ENCODE measurements at regions not wholly inside any gene's neighbourhood (a gene's known extent, or its start where the extent isn't known, plus 50 kb on each side); places are given as distances from the start of the nearest gene placed in this dataset.

DNA sequence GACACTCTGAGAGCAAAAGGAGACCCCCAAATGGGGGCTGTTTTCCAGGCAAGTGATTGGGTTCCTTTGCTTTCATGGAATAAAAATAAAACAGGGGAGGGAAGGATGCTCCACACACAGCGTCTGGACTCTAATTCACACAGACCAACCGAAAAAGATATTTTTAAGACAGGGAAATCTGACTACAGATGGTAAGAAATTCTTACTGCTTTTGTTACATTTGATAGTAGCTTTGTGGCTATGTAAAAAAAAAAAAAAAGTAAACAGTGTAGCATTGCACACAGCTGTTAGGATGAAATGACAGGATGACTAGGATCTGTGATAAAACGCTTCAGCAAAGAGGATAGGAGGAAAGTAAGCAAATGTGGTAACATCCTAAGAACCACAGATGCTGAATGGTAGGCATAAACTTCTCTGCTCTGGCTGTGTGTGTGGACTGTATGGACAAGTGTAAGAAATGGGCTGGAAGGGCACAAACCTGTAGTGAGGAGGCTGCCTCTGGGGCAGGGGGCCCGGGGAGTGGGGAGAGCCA lies 207.6 kb downstream of the ANAPC1 start:
- no peak for DNase-seq

DNA sequence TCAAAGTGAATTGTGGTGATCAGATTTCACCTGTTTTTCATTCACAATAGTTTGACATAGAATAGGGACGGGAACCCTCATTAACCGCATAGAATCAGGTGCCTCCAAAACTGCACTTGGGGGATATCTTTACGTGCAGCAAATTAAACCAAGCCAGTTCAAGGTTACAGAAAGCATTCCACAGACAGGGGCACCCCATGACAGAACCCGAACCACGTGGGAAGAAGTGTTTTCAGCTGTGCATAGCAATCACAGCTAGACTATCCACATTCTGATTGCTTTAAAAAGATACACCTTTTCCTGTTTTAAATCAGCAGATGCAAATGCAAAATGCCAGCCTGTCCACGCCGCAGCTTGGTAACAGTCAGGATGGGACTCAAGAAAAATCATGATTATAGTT lies 205.8 kb downstream of the ANAPC1 start:
- no peak for DNase-seq

GRCh38 chr2:111678651-111679050 lies 205.3 kb downstream of the ANAPC1 start:
- DNase-seq: no peak

GRCh38 chr2:111679202-111679601 lies 204.8 kb downstream of the ANAPC1 start:
- no peak for DNase-seq

- no peak for DNase-seq
Measured at GRCh38 chr2:111684611-111685010, 199.4 kb downstream of the ANAPC1 start.

- DNase-seq: peak; percentile 51
Measured at GRCh38 chr2:111685342-111685741, 198.7 kb downstream of the ANAPC1 start.

DNA sequence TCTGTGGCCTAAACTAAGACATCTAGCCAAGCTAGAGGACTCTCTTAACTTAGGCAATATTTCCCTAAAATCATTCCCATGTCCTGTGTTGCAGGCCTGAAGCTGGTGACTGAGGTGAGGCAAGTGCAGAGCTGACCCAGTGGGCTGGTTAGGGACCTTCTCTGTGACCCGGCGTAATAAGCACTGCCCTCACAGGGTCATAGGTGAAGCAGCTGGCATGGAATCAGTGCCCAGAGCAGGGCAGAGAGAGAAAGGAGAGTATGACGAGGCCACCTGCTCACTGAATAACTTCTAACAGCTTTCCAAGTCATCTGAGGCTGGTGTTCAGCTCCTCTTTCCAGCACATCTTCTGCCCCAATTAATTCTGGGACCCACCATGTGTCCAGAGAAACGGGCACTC lies 197.0 kb downstream of the ANAPC1 start:
- no peak for DNase-seq

DNA sequence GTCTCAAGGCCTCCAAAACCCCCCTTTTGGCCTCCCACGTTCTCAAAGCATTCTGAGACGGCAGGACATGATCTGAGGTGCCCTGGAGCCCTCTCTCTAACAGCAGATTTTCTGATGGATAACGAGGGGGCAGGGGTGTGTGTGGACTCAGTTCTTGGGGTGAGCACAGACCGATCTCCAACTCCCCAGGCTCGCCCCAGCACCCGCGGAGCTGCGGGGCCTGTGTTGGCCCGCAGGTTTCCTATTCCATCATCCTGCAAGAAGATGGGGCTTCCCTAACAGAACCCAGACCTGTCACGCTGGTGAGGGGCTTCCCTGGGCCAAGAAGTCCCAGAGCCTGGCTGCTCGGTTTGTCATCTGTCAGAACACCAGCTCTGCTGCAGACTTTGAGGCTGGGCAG lies 196.1 kb downstream of the ANAPC1 start:
- DNase-seq: no peak

DNA sequence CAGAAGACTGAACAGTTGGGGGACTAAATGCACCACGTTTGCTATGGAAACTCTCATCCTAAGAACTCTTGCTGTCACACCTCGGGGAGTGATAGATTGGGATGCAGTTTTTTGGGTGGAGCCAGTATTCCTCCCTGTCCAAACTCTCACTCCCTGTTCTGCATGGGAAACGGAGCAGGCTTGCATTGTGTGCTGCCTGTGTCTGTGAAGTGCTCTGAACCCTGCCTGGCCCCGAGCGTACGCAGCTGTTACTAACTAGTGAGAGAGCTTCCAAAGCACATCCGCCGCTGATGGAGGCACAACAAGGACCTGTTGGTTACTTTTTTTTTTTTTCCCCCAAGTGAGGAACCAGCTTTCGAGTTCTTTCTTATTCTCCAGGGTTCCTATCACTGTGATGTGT lies 195.5 kb downstream of the ANAPC1 start:
- no peak for DNase-seq

DNA sequence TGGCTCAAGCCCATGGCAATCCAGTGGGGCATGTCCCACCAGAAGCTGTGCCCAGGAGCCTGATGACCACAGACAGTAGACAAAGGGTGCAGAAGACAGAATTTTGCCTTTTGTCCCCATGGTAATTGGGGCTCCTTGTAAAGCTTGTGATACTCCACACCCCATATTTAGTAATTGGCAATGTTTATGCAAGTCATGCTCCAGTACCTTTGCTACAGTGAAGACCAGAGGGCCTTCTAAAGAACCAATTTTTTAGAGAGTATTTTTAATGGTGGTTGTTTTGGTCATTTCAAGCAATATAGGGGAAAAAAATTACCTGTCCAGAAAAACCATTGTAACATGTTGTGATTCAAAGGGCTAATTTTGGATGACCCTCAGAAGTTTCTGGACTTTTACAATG lies 194.8 kb downstream of the ANAPC1 start:
- DNase-seq: no peak

DNA sequence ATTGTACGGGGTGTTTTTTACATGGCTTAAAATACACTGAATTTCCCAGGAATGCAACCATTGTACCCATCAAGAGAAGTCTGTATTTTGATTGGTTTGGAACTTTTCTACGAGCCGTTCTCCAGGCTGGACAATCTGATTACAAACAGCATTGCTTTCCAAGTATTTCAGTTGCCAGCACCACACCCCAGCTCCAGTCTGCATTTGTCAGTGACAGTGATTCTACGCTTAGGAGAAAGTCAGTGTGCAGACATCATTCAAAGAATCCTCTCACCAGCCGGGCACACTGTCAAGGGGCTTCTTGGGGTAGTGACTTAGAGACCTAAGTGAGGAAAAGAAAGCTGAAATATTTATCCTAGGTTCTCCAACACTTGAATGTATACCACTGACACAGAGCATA lies 194.1 kb downstream of the ANAPC1 start:
- no peak for DNase-seq

DNA sequence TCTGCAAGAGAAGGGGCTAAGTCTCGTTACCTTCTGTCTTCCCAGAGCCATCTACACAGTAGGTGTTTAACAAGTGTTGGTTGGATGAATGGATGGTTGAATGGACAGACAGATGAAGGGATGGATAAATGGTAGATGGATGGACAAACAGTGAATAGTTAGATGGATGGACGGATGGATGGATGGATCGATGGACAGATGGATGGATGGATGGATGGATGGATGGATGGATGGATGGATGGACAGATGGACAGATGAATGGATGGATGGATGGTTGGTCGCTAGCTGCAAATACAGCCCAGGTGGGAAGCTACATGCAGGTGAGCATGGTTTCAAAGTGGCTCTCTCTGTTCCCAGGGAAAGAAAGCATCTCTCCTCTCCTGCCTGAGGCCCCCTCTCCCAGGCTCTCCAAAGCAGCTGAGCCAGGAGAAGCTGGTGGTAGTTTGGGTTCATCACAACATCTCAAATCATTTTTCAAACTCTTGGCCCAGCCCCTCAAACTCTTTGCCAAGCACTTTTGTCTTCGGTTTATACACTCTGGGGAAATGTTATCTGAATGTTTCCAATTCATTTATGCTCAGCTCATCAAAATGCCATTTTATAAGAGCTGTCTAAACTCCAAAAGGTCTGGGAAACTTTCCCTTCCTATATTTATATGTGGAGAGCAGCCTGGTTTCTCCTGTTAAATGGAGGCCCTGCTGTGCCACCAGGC lies 192.7 kb downstream of the ANAPC1 start:
- no peak for DNase-seq

- DNase-seq: no peak
Measured at GRCh38 chr2:111692311-111692710, 191.7 kb downstream of the ANAPC1 start.

DNA sequence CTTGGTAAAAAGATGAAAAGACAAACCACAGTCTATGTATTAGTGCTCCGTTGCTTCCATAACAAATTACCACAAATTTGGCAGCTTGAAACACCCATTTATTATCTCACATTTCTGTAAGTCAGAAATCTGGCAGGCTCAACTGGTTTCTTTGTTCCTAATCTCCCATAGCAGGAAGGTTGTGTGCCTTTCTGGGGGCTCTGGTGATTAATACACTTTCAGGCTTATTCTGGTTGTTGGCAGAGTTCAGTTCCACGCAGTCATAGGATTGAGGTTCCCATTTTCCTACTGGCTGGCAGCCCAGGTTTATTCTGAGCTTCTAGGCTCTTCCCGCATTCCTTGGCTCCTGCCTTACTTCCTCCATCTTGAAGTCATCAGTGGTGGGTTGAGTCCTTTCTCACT lies 189.3 kb downstream of the ANAPC1 start:
- DNase-seq: no peak

DNA sequence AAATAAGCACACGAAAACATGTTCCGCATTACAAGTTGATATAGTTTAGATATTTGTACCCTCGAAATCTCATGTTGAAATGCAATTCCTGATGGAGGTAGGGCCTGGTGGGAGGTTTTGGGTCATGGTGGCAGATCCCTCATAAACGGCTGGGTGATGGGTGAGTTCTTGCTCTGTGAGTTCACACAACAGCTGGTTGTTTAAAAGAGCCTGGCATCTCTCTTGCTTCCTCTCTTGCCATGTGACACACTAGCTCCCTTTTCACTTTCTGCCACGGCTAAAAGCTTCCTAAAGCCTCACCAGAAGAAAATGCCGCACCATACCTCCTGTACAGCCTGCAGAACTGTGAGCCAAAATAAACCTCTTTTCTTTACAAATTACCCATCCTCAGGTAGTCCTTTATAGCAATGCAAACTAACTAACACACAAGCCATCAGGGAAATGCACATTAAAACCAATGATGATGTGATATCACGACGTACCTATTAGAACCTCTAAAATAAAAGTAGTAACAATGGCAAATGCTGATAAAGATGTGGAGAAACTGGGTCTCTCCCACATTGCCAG lies 188.5 kb downstream of the ANAPC1 start:
- DNase-seq: no peak

GRCh38 chr2:111696226-111696625 lies 187.8 kb downstream of the ANAPC1 start:
- no peak for DNase-seq

GRCh38 chr2:111697560-111697959 lies 186.4 kb downstream of the ANAPC1 start:
- no peak for DNase-seq

DNA sequence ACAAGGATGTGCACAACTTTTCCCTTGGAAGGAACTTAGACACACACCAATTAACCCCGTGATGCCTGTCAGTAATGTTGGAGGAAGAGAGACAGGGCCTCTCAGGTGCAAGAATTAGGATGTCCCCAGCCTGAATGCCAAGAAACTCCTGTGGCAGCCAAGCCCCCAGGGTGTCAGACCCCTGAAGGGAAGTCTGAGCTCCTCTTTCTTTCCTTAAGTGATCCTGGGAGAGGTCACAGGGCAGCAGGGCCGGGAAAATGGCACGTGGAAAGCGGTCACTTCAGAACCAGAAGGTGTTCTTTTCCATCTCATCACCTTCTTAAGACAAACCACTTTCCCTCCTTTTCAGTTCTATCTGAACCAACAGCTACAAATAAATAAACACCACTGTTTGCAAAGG lies 185.9 kb downstream of the ANAPC1 start:
- DNase-seq: no peak

DNA sequence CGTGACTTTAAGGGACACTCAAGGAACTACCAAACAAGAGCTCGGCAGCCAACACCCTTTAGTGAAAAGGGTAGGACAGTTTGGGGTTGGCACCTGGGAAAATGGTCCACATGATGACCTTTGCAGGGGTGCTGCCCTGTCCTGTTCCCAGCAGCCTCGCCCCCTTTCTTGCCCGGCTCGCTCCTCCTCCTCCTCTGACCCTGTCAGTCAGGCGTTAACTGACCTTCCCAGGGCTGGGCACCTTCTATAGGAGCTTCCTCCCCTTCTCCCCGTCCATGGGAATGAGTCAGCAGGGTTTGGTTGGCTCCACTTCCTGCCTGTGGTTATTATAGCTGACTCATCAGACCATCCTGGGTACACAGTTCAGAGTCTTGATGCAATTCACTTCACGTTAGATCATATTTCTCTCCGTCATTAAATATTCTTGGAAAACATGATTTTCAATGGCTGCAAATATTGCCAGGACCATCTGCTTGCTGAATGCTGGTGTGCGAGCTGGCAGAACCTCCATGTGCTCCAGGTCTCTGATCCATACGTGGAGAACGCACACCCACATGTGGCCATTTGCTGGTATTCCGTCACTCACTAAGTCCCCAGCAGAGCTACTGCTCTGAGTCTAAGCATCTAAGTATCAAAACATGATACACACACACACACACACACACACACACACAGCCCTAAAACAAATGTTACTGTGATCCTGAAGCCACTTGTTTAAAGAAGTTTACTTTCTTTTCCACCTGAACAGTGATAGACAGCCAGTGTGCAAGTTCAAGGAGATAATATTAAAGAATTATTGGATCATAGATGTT lies 185.0 kb downstream of the ANAPC1 start:
- DNase-seq: peak; percentile 94

DNA sequence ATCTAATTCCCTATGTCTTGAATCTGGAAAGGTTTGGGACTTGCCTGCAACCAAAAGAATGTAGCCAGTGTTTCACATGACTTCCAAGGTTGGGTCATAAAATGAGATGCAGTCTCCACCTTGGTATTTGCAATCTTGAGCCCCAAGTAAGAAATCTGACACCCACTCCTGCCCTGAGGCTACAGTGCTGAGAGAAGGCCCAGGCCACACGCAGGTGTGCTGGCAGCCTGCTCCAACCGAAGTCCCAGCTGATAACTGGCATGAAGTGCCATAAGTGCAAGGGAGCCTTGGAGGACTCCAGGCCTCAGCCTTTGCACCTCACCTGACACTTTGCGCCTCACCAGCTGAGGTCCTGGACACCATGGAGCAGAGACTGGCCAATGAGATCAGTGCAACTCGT lies 182.7 kb downstream of the ANAPC1 start:
- DNase-seq: peak; percentile 92

DNA sequence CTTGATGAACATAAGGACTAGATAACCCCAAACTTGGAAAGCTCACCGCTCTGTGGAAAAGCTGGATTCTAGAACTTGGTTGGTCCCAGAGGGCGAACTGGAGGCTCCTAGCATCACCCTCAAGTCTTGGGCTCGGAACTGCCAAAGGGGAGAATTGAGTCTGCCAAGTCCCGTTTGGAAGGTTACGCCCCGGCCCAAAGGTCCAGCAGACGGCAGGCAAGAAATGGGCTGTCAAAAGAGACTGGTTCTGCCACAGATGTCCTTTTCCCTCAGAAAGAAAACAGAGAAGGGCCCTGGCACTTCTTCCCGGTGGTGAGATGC lies 182.2 kb downstream of the ANAPC1 start:
- no peak for DNase-seq

DNA sequence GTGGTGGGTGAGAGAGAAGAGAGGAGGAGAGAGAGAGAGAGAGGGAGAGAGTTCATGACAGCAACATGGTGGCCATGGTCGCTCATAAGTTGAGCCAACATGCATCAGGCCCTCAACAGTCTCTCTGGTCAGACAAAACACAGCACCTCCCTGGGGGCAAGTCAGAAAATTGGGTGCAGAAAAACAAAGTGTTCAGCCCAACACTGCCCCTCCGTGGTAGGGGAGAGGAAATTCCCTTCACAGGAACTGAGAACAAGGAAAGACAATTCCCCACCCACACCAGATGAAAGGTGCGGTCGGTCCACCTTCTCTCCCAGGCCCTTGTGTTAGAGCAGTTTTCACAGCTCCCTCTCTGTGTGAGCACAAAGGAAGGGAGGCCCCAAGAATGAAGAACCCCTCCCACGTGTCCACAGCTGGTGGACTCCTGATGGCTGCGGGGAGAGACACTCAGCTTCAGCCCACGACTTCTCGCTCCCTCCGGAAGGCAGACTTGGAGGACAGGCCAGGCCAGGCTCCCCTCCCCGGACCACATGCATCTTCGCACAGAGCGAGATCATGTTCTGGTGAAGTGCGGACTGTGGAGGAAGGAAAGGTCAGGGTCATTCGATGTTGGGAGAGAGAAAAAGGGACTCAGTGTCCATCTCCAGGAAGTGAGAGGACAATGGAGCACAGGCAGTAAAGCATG lies 181.7 kb downstream of the ANAPC1 start:
- DNase-seq: peak; percentile 83

- DNase-seq: peak; percentile 33
Measured at GRCh38 chr2:111702804-111703196, 181.2 kb downstream of the ANAPC1 start.

GRCh38 chr2:111703759-111704158 lies 180.2 kb downstream of the ANAPC1 start:
- DNase-seq: peak; percentile 68
